ENCODE measurements at regions not wholly inside any gene's neighbourhood (a gene's known extent, or its start where the extent isn't known, plus 50 kb on each side); places are given as distances from the start of the nearest gene placed in this dataset.

GRCh38 chr1:14110040-14110439 is 410.1 kb downstream of the PRDM2 start:
- WGBS (ENCODE audit: low lambda C conversion rate): 78% methylated on average over 2 of the region's 2 CpGs
- FAIRE-seq: no peak
- no peaks in the 10 kb centered on the region for H3K79me2 ChIP-seq (ENCODE audit: insufficient read depth, low read length)
- H3K4me1 ChIP-seq (ENCODE audit: insufficient read depth, low read length): no peaks in the 10 kb centered on the region
- H4K20me1 ChIP-seq (ENCODE audit: insufficient read depth, low read length): no peaks in the 10 kb centered on the region
- no peaks in the 10 kb centered on the region; the same call in 1 of the 2 replicates for H3K9me3 ChIP-seq (ENCODE audit: low read length)
- no TSS peak for BruUV-seq (replicated peaks)
- CTCF ChIA-PET (ENCODE audit: low intra/inter-chr PET ratio, low total read pairs): no interaction called here
- TF ChIP-seq CBX2 (IDR thresholded peaks at IDR 0.05; ENCODE audit: low read depth, low read length): no peak
- no peak for TF ChIP-seq CBX2 (CRISPR knock-in tag; IDR thresholded peaks at IDR 0.05; ENCODE audit: low read depth)
- TF ChIP-seq CCAR2 (optimal IDR thresholded peaks at IDR 0.05; ENCODE audit: low read depth, low read length): no peak
- no peak for ATAC-seq
- intact Hi-C loops (cut with micrococcal nuclease; ENCODE audit: unreplicated experiment) (no loop called here), in situ Hi-C loops (cut with HindIII; ENCODE audit: extremely low pct_ligation_motif_present, low pct_unique_long_range_greater_than_20kb) (no loop called here)
- no peak overlapping the region for H3K27ac ChIP-seq (ENCODE audit: extremely low read length, insufficient read depth, low read length)
- no peak overlapping the region for H3K4me2 ChIP-seq (ENCODE audit: low read depth, low read length)
- H3K36me3 ChIP-seq (replicated peaks in 1 of 2; ENCODE audit: control insufficient read depth in 1 of 2, insufficient read depth in 2 of 2, low read length in 2 of 2): no peaks in the 10 kb centered on the region
- no peak overlapping the region for H3K4me3 ChIP-seq (replicated peaks in 1 of 3; ENCODE audit: insufficient read depth in 1 of 3, low read depth in 2 of 3, low read length in 3 of 3)
- POLR2A ChIA-PET: no interaction called here
- H3K9ac ChIP-seq (ENCODE audit: insufficient read depth, low read depth, low read length): no peak overlapping the region
- no peaks in the 10 kb centered on the region for H3K27me3 ChIP-seq (ENCODE audit: control insufficient read depth in 1 of 2, insufficient read depth in 2 of 2, low read length in 2 of 2)
- DNase-seq (ENCODE audit: low spot score): no peak
- no peak overlapping the region for H2AFZ ChIP-seq (ENCODE audit: low read length)

- Histone ChIP-seq H3K27me3 (ENCODE audit: control insufficient read depth in 1 of 2, insufficient read depth in 2 of 2, low read length in 2 of 2) (no peaks in the 10 kb centered on the region), H3K4me2 (ENCODE audit: low read depth, low read length) (no peak overlapping the region), H4K20me1 (ENCODE audit: insufficient read depth, low read length) (no peaks in the 10 kb centered on the region), H3K9ac (ENCODE audit: insufficient read depth, low read depth, low read length) (no peak overlapping the region), H3K9me3 (ENCODE audit: low read length) (no peaks in the 10 kb centered on the region; the same call in 1 of the 2 replicates), H3K4me1 (ENCODE audit: insufficient read depth, low read length) (no peaks in the 10 kb centered on the region), H3K79me2 (ENCODE audit: insufficient read depth, low read length) (no peaks in the 10 kb centered on the region), H3K36me3 (replicated peaks in 1 of 2; ENCODE audit: control insufficient read depth in 1 of 2, insufficient read depth in 2 of 2, low read length in 2 of 2) (no peaks in the 10 kb centered on the region), H3K27ac (ENCODE audit: extremely low read length, insufficient read depth, low read length) (no peak overlapping the region), H2AFZ (ENCODE audit: low read length) (no peak overlapping the region), H3K4me3 (replicated peaks in 1 of 3; ENCODE audit: insufficient read depth in 1 of 3, low read depth in 2 of 3, low read length in 3 of 3) (no peak overlapping the region)
- in situ Hi-C loops (cut with HindIII; ENCODE audit: extremely low pct_ligation_motif_present, low pct_unique_long_range_greater_than_20kb): no loop called here
- ChIA-PET CTCF (ENCODE audit: low intra/inter-chr PET ratio, low total read pairs) (no interaction called here), POLR2A (no interaction called here)
- no peak for DNase-seq (ENCODE audit: low spot score)
- WGBS (ENCODE audit: low lambda C conversion rate): no CpG with 5 or more reads among the region's 5 CpGs
- no TSS peak for BruUV-seq (replicated peaks)
- ATAC-seq: no peak
- intact Hi-C loops (cut with micrococcal nuclease; ENCODE audit: unreplicated experiment): no loop called here
- FAIRE-seq: no peak
- TF ChIP-seq TAF1 (CRISPR knock-in tag; IDR thresholded peaks at IDR 0.05) (no peak), NCOA2 (CRISPR knock-in tag; IDR thresholded peaks at IDR 0.05) (no peak), GMEB2 (CRISPR knock-in tag; IDR thresholded peaks at IDR 0.05; ENCODE audit: low read depth) (no peak), HMGA1 (CRISPR knock-in tag; conservative IDR thresholded peaks at IDR 0.05) (no peak), ARID5B (CRISPR knock-in tag; IDR thresholded peaks at IDR 0.05) (no peak), ZNF18 (CRISPR knock-in tag; IDR thresholded peaks at IDR 0.05; ENCODE audit: insufficient replicate concordance) (no peak), CSRNP2 (CRISPR knock-in tag; conservative IDR thresholded peaks at IDR 0.05; ENCODE audit: low read depth) (no peak)
Observed at GRCh38 chr1:14111121-14111520, 411.1 kb downstream of the PRDM2 start.
